GM21723 (cell line): ENCODE measurements at regions not wholly inside any gene's neighbourhood (a gene's known extent, or its start where the extent isn't known, plus 50 kb on each side); places are given as distances from the start of the nearest gene placed in this dataset.

Source experiments
- ATAC-seq: cut with Tn5 transposase; IDR thresholded peaks from one replicate; pipeline ENCODE4 v1.9.1; 2021; ENCODE audit warnings: mild to moderate bottlenecking, moderate library complexity; ENCODE audit not compliant: unreplicated experiment

DNA sequence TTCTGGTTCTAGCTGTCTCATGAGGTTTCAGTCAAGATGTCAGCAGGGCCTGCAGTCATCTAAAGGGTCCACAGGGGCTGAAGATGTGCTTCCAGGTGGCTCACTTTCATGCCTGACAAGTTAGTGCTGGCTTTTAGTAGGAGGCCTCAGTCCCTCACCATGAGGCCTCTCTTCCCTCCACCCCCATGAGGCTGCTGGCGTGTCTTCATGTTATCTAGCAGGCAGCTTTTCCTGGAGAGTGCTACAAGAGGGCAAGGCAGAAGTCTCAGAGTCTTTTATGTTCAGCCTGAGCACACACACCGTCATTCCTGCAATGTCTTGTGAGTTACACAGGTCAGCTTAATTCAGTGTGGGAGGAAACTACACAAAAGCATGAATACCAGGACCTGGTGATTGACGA is 769.9 kb downstream of the HDGFL1 start:
- ATAC-seq, result no peak

GRCh38 chr6:23340271-23340670 is 770.9 kb downstream of the HDGFL1 start:
- no peak for ATAC-seq

DNA sequence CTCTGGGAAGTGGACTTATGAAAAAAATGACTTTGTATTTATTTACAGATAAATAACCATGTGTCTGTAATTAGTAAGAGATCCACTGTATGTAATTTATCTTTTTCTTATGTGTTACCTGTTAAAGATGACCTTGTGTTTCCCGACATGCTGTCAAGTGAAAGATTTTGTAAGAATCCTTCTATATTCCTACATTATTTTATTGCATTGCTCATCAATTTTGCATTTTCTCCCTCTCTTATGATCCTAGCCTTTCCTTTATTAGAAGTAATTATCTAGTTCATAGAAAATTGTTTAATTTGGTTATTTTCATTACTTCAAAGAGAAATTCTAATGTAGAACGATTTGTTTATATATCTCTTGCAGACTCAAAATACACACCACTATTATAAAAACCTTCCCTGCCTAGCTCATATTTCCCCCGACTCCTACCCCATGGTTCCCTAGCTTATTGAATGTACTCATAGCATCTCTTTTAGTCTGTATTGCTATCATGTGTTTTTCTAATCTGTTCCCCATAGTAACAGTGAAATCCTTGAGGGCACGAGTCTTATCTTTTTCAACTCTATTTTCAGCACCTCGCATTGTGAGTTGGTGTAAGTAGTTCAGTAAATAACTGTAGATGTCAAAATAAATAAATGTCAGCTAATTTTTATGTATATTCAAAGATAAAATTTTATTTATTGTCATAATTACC is 774.4 kb downstream of the HDGFL1 start:
- no peak for ATAC-seq

GRCh38 chr6:23348185-23348584 is 777.8 kb upstream of the NRSN1 start:
- ATAC-seq, result no peak

DNA sequence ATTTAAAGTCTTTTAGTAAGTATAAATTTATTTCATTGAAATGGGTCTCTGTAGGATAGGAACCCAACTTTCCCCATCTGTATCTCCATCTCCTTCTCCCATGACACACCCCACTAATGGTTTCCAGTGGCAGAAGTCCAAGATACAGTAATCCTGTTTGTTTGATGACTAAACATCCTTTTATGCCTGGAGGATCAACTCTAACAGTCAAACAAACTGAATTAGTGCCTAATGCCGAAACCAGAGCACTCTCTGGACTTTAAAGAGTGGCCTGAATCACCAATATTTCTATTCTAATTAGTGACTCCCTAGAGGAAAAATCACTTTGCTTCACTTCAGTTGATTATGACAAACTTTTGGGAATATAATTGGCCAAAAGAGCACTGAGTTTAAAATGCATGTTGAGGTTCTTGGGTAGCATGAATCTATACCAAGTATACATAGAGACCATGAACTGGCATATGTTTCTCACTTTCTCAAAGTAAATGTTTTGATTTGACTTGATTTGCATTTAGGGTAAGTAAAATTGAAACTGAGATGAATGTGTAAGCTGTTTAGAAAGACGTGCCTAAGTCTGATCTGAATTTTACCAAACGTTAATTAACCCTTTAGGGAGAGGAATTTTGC is 776.4 kb upstream of the NRSN1 start:
- no peak for ATAC-seq

- ATAC-seq, result no peak
These were observed 775.1 kb upstream of the NRSN1 start for GRCh38 chr6:23350752-23351453.

DNA sequence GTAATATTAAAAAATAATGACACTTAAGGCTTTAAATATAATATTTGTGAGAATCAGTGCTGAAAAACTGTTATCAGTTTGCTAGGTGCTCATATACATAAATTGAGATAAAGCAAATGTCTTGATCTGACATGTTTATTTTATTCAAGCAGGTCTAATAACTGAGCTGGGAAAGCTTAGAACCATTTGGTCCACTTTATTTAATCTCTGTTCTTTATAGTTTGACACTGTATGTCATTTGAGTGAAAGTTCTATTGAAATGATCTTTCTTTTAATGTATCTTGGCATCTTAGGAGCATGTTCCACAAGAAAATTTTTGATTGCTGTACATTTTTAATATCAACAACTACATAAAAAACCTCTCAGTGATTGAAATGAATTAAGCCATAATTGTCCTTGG is 772.0 kb upstream of the NRSN1 start:
- no peak for ATAC-seq

GRCh38 chr6:23357185-23357766 is 768.7 kb upstream of the NRSN1 start:
- no peak for ATAC-seq

DNA sequence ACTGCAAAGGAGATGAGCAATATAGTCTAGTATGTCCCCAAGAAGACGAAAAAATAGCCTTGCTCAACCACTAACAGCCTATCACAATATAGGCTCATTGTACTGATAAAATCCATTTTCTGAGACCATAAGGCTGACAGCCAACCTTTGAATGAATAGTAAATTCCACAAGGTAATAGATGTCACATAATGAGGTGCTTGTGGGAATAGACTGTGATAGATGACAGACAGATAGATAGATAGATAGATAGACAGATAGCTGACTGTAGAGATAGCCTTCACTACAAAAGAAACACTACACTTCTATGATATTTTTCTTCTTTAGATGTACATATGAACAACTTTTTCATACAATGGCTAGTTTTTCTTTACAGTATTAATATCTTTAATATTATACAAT is 760.3 kb upstream of the NRSN1 start:
- no peak for ATAC-seq

DNA sequence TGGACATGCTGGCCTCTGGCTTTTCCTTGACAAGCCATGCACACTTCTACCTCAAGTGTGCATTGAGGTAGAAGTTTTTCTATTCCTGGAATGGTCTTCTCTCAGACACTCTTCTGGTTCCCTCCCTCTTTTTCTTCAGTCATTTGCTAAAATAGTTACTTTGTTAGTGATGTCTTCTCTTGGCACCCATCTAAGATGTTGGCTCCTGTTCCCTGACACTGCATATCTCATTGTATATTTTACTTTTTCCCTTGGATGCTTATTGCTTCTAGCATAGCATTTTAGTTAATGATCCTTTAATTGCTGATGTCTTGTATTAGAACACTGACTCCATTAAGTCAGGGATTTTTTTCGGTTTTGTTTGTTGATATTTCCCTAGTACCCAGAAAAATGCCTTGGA is 758.7 kb upstream of the NRSN1 start:
- ATAC-seq, result no peak

DNA sequence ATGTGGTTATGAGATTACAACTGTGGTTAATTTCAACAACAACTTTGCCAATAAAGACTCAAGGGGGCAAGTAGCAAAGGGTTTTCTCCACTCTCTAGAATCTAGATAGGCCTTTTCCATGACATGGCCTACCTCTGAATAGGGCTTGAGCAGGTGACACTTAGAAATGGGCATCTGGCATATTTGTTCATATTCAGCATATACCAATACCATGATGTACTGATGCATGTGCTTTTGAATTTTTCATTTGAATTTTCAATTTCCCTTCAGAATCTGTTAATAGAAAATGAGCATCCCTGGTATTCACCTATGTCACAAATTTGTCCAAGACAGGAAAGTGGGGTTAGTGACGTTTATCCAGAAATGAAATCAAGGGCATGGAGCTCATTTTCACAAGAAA is 757.5 kb upstream of the NRSN1 start:
- ATAC-seq, result no peak

- ATAC-seq, result no peak
These were observed 756.0 kb upstream of the NRSN1 start for GRCh38 chr6:23370051-23370450.

GRCh38 chr6:23371132-23371915 is 754.7 kb upstream of the NRSN1 start:
- no peak for ATAC-seq

- ATAC-seq, result no peak
These were observed 748.2 kb upstream of the NRSN1 start for GRCh38 chr6:23377830-23378229.

DNA sequence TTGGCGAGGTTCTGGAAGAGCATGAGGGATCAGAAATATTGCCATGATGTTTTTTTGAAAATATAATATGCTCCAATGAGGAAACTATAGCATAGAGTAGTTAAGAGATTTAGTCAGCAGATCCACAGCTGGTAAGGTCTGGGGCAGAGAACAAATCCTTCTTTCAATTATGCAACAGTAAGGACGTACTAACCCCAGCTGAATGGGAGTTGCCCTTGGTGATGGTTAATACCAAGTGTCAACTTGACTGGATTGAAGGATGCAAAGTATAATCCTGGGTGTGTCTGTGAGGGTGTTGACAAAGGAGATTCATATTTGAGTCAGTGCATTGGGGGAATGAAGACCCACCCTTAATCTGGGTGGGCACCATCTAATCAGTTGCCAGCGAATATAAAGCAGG is 745.5 kb upstream of the NRSN1 start:
- no peak for ATAC-seq

- ATAC-seq, result no peak
These were observed 737.8 kb upstream of the NRSN1 start for GRCh38 chr6:23388086-23388783.

DNA sequence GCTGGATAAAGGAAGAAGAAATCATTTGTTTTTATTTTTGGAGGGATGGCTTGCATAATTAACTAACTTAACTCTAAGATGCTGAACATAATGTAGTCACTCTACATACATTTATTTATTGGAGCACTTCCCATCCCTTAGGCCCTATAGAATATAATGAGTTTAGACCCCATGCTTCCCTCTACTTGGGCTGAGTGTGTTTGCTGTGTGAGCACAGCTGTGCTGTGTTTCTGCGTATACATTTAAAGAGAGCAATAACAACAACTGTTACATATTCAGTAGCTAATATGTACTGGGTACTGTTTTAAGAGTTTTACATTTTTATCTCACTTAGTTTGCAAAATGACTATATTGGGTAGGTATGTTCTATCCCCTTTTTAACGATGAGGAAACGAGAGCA is 736.6 kb upstream of the NRSN1 start:
- no peak for ATAC-seq

DNA sequence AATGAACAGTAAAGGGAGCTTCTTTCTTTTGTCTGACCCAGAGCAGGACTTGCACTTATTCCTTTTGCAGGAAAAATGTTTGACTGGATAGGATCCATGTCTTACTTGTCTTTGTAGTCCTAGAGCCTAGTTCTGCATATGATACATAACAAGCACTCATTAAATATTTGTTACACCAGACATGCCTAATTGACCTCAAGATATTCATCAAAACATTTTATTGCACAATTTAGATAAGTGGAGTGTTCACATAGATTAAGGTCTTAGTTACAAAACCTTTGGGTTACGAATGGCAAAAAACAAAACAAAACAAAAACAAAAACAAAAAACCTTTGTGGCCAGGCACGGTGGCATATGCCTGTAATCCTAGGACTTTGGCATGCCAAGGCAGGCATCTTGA is 735.8 kb upstream of the NRSN1 start:
- ATAC-seq, result no peak

DNA sequence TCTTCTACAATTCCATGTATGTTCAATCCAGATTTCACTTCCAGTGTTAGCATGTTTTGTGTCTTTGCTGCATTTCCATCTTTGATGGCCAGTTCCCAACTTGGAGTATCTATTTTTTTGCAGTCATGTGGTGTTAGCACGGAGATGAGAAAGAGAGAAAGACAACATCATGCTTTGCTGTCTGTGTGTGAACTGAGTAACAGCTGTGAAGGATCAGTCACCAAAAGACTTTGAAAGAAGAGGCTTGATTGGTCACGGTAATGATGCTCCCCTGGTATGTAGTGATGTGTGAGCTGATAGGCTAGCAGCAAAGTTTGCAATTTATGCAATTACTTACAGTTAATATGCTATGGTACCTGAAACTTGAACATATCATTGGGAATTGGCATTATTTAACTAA is 731.3 kb upstream of the NRSN1 start:
- no peak for ATAC-seq

- no peak for ATAC-seq
These were observed 730.6 kb upstream of the NRSN1 start for GRCh38 chr6:23395381-23395780.

- no peak for ATAC-seq
These were observed 729.1 kb upstream of the NRSN1 start for GRCh38 chr6:23396949-23397348.
